K562 (cell line): ENCODE measurements at regions not wholly inside any gene's neighbourhood (a gene's known extent, or its start where the extent isn't known, plus 50 kb on each side); places are given as distances from the start of the nearest gene placed in this dataset.
A peak's percentile ranks its signal among the peaks of the same experiment; 100 is the strongest.

Source experiments
- ATF7 ChIP-seq: fragments of 450-650 bp; IDR thresholded peaks from 2 replicates; pipeline ENCODE4 v1.7.1; 2014; ENCODE audit warnings: mild to moderate bottlenecking, moderate library complexity
- CBX8 ChIP-seq: fragments of 200-600 bp; sonication (generic); IDR thresholded peaks from 2 replicates; pipeline ENCODE4 v1.6.1; 2012; ENCODE audit warnings: borderline replicate concordance, mixed run types, low read depth, mild to moderate bottlenecking, moderate library complexity, mixed read lengths, low read length, control low read depth, inconsistent platforms; ENCODE audit not compliant: poor library complexity, severe bottlenecking; ENCODE audit errors: extremely low read depth
- CC2D1A ChIP-seq: fragments of 450-650 bp; IDR thresholded peaks from 2 replicates; pipeline ENCODE4 v1.6.1; 2017; ENCODE audit warnings: mild to moderate bottlenecking
- CEBPG ChIP-seq, 3 experiments: fragments of 200-800 bp in 1 of 3; sonication (Bioruptor generic) in 1 of 3; sonication (generic) in 1 of 3; formaldehyde crosslinking in 1 of 3; IDR thresholded peaks in 2 of 3; conservative IDR thresholded peaks in 1 of 3; 2 replicates each; pipeline versions ENCODE4 v1.6.1 to v1.8.0; 2016 to 2022; ENCODE audit warnings: missing compliant biosample characterization in 2 of 3, missing genetic modification characterization in 2 of 3, mild to moderate bottlenecking in 1 of 3, missing genetic modification reagents in 1 of 3
- FOXK2 ChIP-seq, 2 experiments: fragments of 450-650 bp; IDR thresholded peaks in 1 of 2; conservative IDR thresholded peaks in 1 of 2; 2 replicates each; pipeline ENCODE4 v1.6.1; 2016; ENCODE audit warnings: low read depth in 2 of 2, mild to moderate bottlenecking in 1 of 2
- GATAD2A ChIP-seq: fragments of 450-650 bp; IDR thresholded peaks from 2 replicates; pipeline ENCODE4 v1.6.1; 2017
- GMEB1 ChIP-seq: fragments of 250-450 bp; sonication (Bioruptor Pico); IDR thresholded peaks from 2 replicates; pipeline ENCODE4 v1.4.0; 2020; ENCODE audit warnings: mild to moderate bottlenecking
- HBP1 ChIP-seq: fragments of 450-650 bp; formaldehyde crosslinking; IDR thresholded peaks from 2 replicates; pipeline ENCODE4 v1.4.0; 2022; ENCODE audit warnings: missing genetic modification characterization
- HMG20A ChIP-seq: fragments of 450-650 bp; formaldehyde crosslinking; conservative IDR thresholded peaks from 2 replicates; pipeline ENCODE4 v1.4.0; 2020; ENCODE audit warnings: mild to moderate bottlenecking, mixed read lengths
- KAT2B ChIP-seq: IDR thresholded peaks from one replicate; pipeline ENCODE4 v1.6.1; 2012; ENCODE audit warnings: low read depth, mild to moderate bottlenecking, control low read depth, inconsistent platforms, low read length, moderate library complexity
- KLF10 ChIP-seq: fragments of 250-450 bp; sonication (Bioruptor Pico); IDR thresholded peaks from 2 replicates; pipeline ENCODE4 v1.6.1; 2021; ENCODE audit warnings: matching md5 sums
- KLF6 ChIP-seq: fragments of 250-450 bp; sonication (Bioruptor Pico); IDR thresholded peaks from 2 replicates; pipeline ENCODE4 v1.4.0; 2020; ENCODE audit warnings: mild to moderate bottlenecking, moderate library complexity, borderline replicate concordance
- MAFG ChIP-seq: fragments of 450-650 bp; conservative IDR thresholded peaks from 2 replicates; pipeline ENCODE4 v1.6.1; 2016; ENCODE audit warnings: missing genetic modification characterization, missing compliant biosample characterization
- MCM2 ChIP-seq: fragments of 450-650 bp; IDR thresholded peaks from 2 replicates; pipeline ENCODE4 v1.6.1; 2017; ENCODE audit warnings: low read depth, mild to moderate bottlenecking
- OTX1 ChIP-seq: fragments of 450-650 bp; formaldehyde crosslinking; IDR thresholded peaks from 2 replicates; pipeline ENCODE4 v1.4.0; 2022; ENCODE audit warnings: mild to moderate bottlenecking
- SAP30 ChIP-seq: fragments of 200-600 bp; sonication (generic); IDR thresholded peaks from 2 replicates; pipeline ENCODE4 v1.6.1; 2012; ENCODE audit warnings: borderline replicate concordance, low read depth, mild to moderate bottlenecking, moderate library complexity, low read length, control low read depth, inconsistent platforms; ENCODE audit not compliant: insufficient read depth, poor library complexity, severe bottlenecking
- SMARCA5 ChIP-seq: fragments of 450-650 bp; IDR thresholded peaks from 2 replicates; pipeline ENCODE4 v1.6.1; 2016
- SMC3 ChIP-seq: conservative IDR thresholded peaks from 2 replicates; pipeline ENCODE4 v1.6.1; 2011; ENCODE audit warnings: low read depth, low read length, improper control_type of control experiment; ENCODE audit not compliant: insufficient read depth
- SRF ChIP-seq, 2 experiments: fragments of 250-450, 450-650 bp in 1 of 2; sonication (Bioruptor Pico) in 1 of 2; sonication (generic) in 1 of 2; formaldehyde crosslinking; IDR thresholded peaks; 2 replicates each; pipeline versions ENCODE4 v1.5.0 to v1.5.1; 2020 to 2022; ENCODE audit warnings: mild to moderate bottlenecking in 1 of 2, missing genetic modification reagents in 1 of 2
- TFE3 ChIP-seq: fragments of 450-650 bp; formaldehyde crosslinking; IDR thresholded peaks from 2 replicates; pipeline ENCODE4 v1.4.0; 2020; ENCODE audit warnings: mild to moderate bottlenecking, mixed read lengths
- ZBTB12 ChIP-seq: fragments of 250-450 bp; sonication (Bioruptor Pico); IDR thresholded peaks from 2 replicates; pipeline ENCODE4 v1.4.0; 2020
- ZNF778 ChIP-seq: fragments of 450-650 bp; formaldehyde crosslinking; IDR thresholded peaks from 2 replicates; pipeline ENCODE4 v1.4.0; 2020; ENCODE audit warnings: mild to moderate bottlenecking, moderate library complexity
- ZSCAN29 ChIP-seq: fragments of 450-650 bp; IDR thresholded peaks from 2 replicates; pipeline ENCODE4 v1.6.1; 2017

- TF ChIP-seq SMC3 (peak; percentile 96), ZNF778 (CRISPR knock-in tag) (no peak), KAT2B (no peak), SAP30 (no peak), HBP1 (CRISPR knock-in tag) (peak; percentile 43; the same call in 1 of the 2 replicates), KLF6 (CRISPR knock-in tag) (no peak), CC2D1A (peak; percentile 81), CEBPG (CRISPR knock-in tag; IDR thresholded peaks at IDR 0.05) (no peak), CEBPG (tag; conservative IDR thresholded peaks at IDR 0.05 in 1 of 2, IDR thresholded peaks at IDR 0.05 in 1 of 2) (no peak), SRF (CRISPR knock-in tag; IDR thresholded peaks at IDR 0.05) (no peak), ZSCAN29 (no peak), FOXK2 (conservative IDR thresholded peaks at IDR 0.05 in 1 of 2, IDR thresholded peaks at IDR 0.05 in 1 of 2; ENCODE audit: low read depth in 2 of 2) (0 out of 4 replicates have a peak, but pooled peaks of 1 of the 2 experiments have one; percentile 15), MCM2 (no peak), SMARCA5 (no peak), GATAD2A (no peak), OTX1 (0 out of 2 replicates have a peak, but pooled peaks have one; percentile 26), MAFG (no peak), KLF10 (CRISPR knock-in tag) (no peak), CBX8 (no peak), HMG20A (CRISPR knock-in tag) (no peak), GMEB1 (CRISPR knock-in tag) (no peak), TFE3 (CRISPR knock-in tag) (no peak), ZBTB12 (no peak), ATF7 (peak; percentile 44; the same call in 1 of the 2 replicates)
These were observed 194.4 kb downstream of the RGS3 start (continued) for GRCh38 chr9:113657765-113658544.
